ENCODE measurements at regions not wholly inside any gene's neighbourhood (a gene's known extent, or its start where the extent isn't known, plus 50 kb on each side); places are given as distances from the start of the nearest gene placed in this dataset.
"Not testable (repeated sequence)": the region's sequence is repeated elsewhere in the genome, so short reads cannot be mapped to it uniquely, and the experiment has no call there.

- no peak overlapping the region for H3K4me3 ChIP-seq (ENCODE audit: low read length)
- no peak overlapping the region for H3K9ac ChIP-seq (ENCODE audit: low read length)
- no peaks in the 10 kb centered on the region for H3K27me3 ChIP-seq (ENCODE audit: control insufficient read depth, insufficient read depth, low read length)
- H3K36me3 ChIP-seq (ENCODE audit: control insufficient read depth, insufficient read depth, low read length): no peaks in the 10 kb centered on the region
- H3K27ac ChIP-seq (ENCODE audit: low read depth, low read length): no peak overlapping the region
- H3K4me1 ChIP-seq (ENCODE audit: control insufficient read depth, insufficient read depth, low read length): no peaks in the 10 kb centered on the region
Observed at GRCh38 chr1:105462308-105462707, 1594.2 kb upstream of the PRMT6 start.

- Histone ChIP-seq H3K9ac (ENCODE audit: low read length) (no peak overlapping the region), H3K27ac (ENCODE audit: low read depth, low read length) (no peak overlapping the region), H3K4me3 (ENCODE audit: low read length) (no peak overlapping the region), H3K27me3 (ENCODE audit: control insufficient read depth, insufficient read depth, low read length) (no peaks in the 10 kb centered on the region), H3K36me3 (ENCODE audit: control insufficient read depth, insufficient read depth, low read length) (no peaks in the 10 kb centered on the region), H3K4me1 (ENCODE audit: control insufficient read depth, insufficient read depth, low read length) (no peaks in the 10 kb centered on the region)
Observed at GRCh38 chr1:105467549-105467948, 1588.9 kb upstream of the PRMT6 start.

- H3K36me3 ChIP-seq (ENCODE audit: control insufficient read depth, insufficient read depth, low read length); H3K4me3 ChIP-seq (ENCODE audit: low read length); H3K27me3 ChIP-seq (ENCODE audit: control insufficient read depth, insufficient read depth, low read length); H3K4me1 ChIP-seq (ENCODE audit: control insufficient read depth, insufficient read depth, low read length); H3K27ac ChIP-seq (ENCODE audit: low read depth, low read length); H3K9ac ChIP-seq (ENCODE audit: low read length): not testable (repeated sequence)
Observed at GRCh38 chr1:105470541-105470940, 1585.9 kb upstream of the PRMT6 start.

GRCh38 chr1:105483436-105483835 is 1573.0 kb upstream of the PRMT6 start:
- Histone ChIP-seq H3K36me3 (ENCODE audit: control insufficient read depth, insufficient read depth, low read length) (no peaks in the 10 kb centered on the region), H3K27ac (ENCODE audit: low read depth, low read length) (no peak overlapping the region), H3K4me1 (ENCODE audit: control insufficient read depth, insufficient read depth, low read length) (no peaks in the 10 kb centered on the region), H3K27me3 (ENCODE audit: control insufficient read depth, insufficient read depth, low read length) (no peaks in the 10 kb centered on the region), H3K9ac (ENCODE audit: low read length) (no peak overlapping the region), H3K4me3 (ENCODE audit: low read length) (no peak overlapping the region)

GRCh38 chr1:105485207-105485606 is 1571.3 kb upstream of the PRMT6 start:
- Histone ChIP-seq H3K36me3 (ENCODE audit: control insufficient read depth, insufficient read depth, low read length) (no peaks in the 10 kb centered on the region), H3K4me3 (ENCODE audit: low read length) (no peak overlapping the region), H3K4me1 (ENCODE audit: control insufficient read depth, insufficient read depth, low read length) (no peaks in the 10 kb centered on the region), H3K27me3 (ENCODE audit: control insufficient read depth, insufficient read depth, low read length) (no peaks in the 10 kb centered on the region), H3K9ac (ENCODE audit: low read length) (no peak overlapping the region), H3K27ac (ENCODE audit: low read depth, low read length) (no peak overlapping the region)

- Histone ChIP-seq H3K4me1 (ENCODE audit: control insufficient read depth, insufficient read depth, low read length) (no peaks in the 10 kb centered on the region), H3K27ac (ENCODE audit: low read depth, low read length) (no peak overlapping the region), H3K27me3 (ENCODE audit: control insufficient read depth, insufficient read depth, low read length) (no peaks in the 10 kb centered on the region), H3K36me3 (ENCODE audit: control insufficient read depth, insufficient read depth, low read length) (no peaks in the 10 kb centered on the region), H3K4me3 (ENCODE audit: low read length) (no peak overlapping the region), H3K9ac (ENCODE audit: low read length) (no peak overlapping the region)
Observed at GRCh38 chr1:105492921-105493320, 1563.6 kb upstream of the PRMT6 start.

GRCh38 chr1:105516068-105516467 is 1540.4 kb upstream of the PRMT6 start:
- H3K27me3 ChIP-seq (ENCODE audit: control insufficient read depth, insufficient read depth, low read length): no peaks in the 10 kb centered on the region
- no peak overlapping the region for H3K4me3 ChIP-seq (ENCODE audit: low read length)
- no peaks in the 10 kb centered on the region for H3K4me1 ChIP-seq (ENCODE audit: control insufficient read depth, insufficient read depth, low read length)
- no peak overlapping the region for H3K27ac ChIP-seq (ENCODE audit: low read depth, low read length)
- no peaks in the 10 kb centered on the region for H3K36me3 ChIP-seq (ENCODE audit: control insufficient read depth, insufficient read depth, low read length)
- no peak overlapping the region for H3K9ac ChIP-seq (ENCODE audit: low read length)

GRCh38 chr1:105533996-105534395 is 1522.5 kb upstream of the PRMT6 start:
- Histone ChIP-seq H3K4me3 (ENCODE audit: low read length) (no peak overlapping the region), H3K27me3 (ENCODE audit: control insufficient read depth, insufficient read depth, low read length) (no peaks in the 10 kb centered on the region), H3K4me1 (ENCODE audit: control insufficient read depth, insufficient read depth, low read length) (no peaks in the 10 kb centered on the region), H3K27ac (ENCODE audit: low read depth, low read length) (no peak overlapping the region), H3K36me3 (ENCODE audit: control insufficient read depth, insufficient read depth, low read length) (no peaks in the 10 kb centered on the region), H3K9ac (ENCODE audit: low read length) (no peak overlapping the region)

GRCh38 chr1:105544475-105544874 is 1512.0 kb upstream of the PRMT6 start:
- Histone ChIP-seq H3K27ac (ENCODE audit: low read depth, low read length) (no peak overlapping the region), H3K9ac (ENCODE audit: low read length) (no peak overlapping the region), H3K36me3 (ENCODE audit: control insufficient read depth, insufficient read depth, low read length) (no peaks in the 10 kb centered on the region), H3K4me3 (ENCODE audit: low read length) (no peak overlapping the region), H3K27me3 (ENCODE audit: control insufficient read depth, insufficient read depth, low read length) (no peaks in the 10 kb centered on the region), H3K4me1 (ENCODE audit: control insufficient read depth, insufficient read depth, low read length) (no peaks in the 10 kb centered on the region)

- H3K36me3 ChIP-seq (ENCODE audit: control insufficient read depth, insufficient read depth, low read length): no peaks in the 10 kb centered on the region
- H3K4me3 ChIP-seq (ENCODE audit: low read length): no peak overlapping the region
- no peaks in the 10 kb centered on the region for H3K4me1 ChIP-seq (ENCODE audit: control insufficient read depth, insufficient read depth, low read length)
- H3K9ac ChIP-seq (ENCODE audit: low read length): no peak overlapping the region
- no peak overlapping the region for H3K27ac ChIP-seq (ENCODE audit: low read depth, low read length)
- H3K27me3 ChIP-seq (ENCODE audit: control insufficient read depth, insufficient read depth, low read length): no peaks in the 10 kb centered on the region
Observed at GRCh38 chr1:105556266-105556665, 1500.2 kb upstream of the PRMT6 start.

GRCh38 chr1:105558023-105558422 is 1498.5 kb upstream of the PRMT6 start:
- Histone ChIP-seq H3K27ac (ENCODE audit: low read depth, low read length) (no peak overlapping the region), H3K9ac (ENCODE audit: low read length) (no peak overlapping the region), H3K4me1 (ENCODE audit: control insufficient read depth, insufficient read depth, low read length) (no peaks in the 10 kb centered on the region), H3K36me3 (ENCODE audit: control insufficient read depth, insufficient read depth, low read length) (no peaks in the 10 kb centered on the region), H3K27me3 (ENCODE audit: control insufficient read depth, insufficient read depth, low read length) (no peaks in the 10 kb centered on the region), H3K4me3 (ENCODE audit: low read length) (no peak overlapping the region)

- Histone ChIP-seq H3K27ac (ENCODE audit: low read depth, low read length) (no peak overlapping the region), H3K27me3 (ENCODE audit: control insufficient read depth, insufficient read depth, low read length) (no peaks in the 10 kb centered on the region), H3K4me3 (ENCODE audit: low read length) (no peak overlapping the region), H3K36me3 (ENCODE audit: control insufficient read depth, insufficient read depth, low read length) (no peaks in the 10 kb centered on the region), H3K4me1 (ENCODE audit: control insufficient read depth, insufficient read depth, low read length) (no peaks in the 10 kb centered on the region), H3K9ac (ENCODE audit: low read length) (no peak overlapping the region)
Observed at GRCh38 chr1:105565006-105565405, 1491.5 kb upstream of the PRMT6 start.

- H3K4me1 ChIP-seq (ENCODE audit: control insufficient read depth, insufficient read depth, low read length): no peaks in the 10 kb centered on the region
- no peaks in the 10 kb centered on the region for H3K27me3 ChIP-seq (ENCODE audit: control insufficient read depth, insufficient read depth, low read length)
- H3K27ac ChIP-seq (ENCODE audit: low read depth, low read length): no peak overlapping the region
- no peak overlapping the region for H3K9ac ChIP-seq (ENCODE audit: low read length)
- no peak overlapping the region for H3K4me3 ChIP-seq (ENCODE audit: low read length)
- H3K36me3 ChIP-seq (ENCODE audit: control insufficient read depth, insufficient read depth, low read length): no peaks in the 10 kb centered on the region
Observed at GRCh38 chr1:105585791-105586190, 1470.7 kb upstream of the PRMT6 start.
